ENCODE measurements at regions not wholly inside any gene's neighbourhood (a gene's known extent, or its start where the extent isn't known, plus 50 kb on each side); places are given as distances from the start of the nearest gene placed in this dataset.

GRCh38 chr6:14209000-14209399 is 91.4 kb downstream of the CD83 start:
- ATAC-seq (no peak), DNase-seq (no peak)
- Mint-ChIP-seq H3K27me3 (no peaks in the 10 kb centered on the region), H3K4me1 (peaks cover 11% of the 10 kb centered on the region), H3K9me3 (ENCODE audit: low read depth) (no peaks in the 10 kb centered on the region), H3K4me3 (no peak overlapping the region), H3K36me3 (no peaks in the 10 kb centered on the region), H3K27ac (no peak overlapping the region)
- CTCF ChIA-PET = no interaction called here

GRCh38 chr6:14210077-14210476 is 92.5 kb downstream of the CD83 start:
- H3K36me3 Mint-ChIP-seq = no peaks in the 10 kb centered on the region
- H3K4me1 Mint-ChIP-seq = peaks cover 11% of the 10 kb centered on the region
- ATAC-seq = no peak
- CTCF ChIA-PET = interaction anchor here (0.7 to 1.0 kb wide), 4 partner anchors 20 to 113 kb away, joined by 3 to 5 read pairs (median 3); no protein-coding TSS in a partner anchor
- no peak for DNase-seq
- no peaks in the 10 kb centered on the region for H3K9me3 Mint-ChIP-seq (ENCODE audit: low read depth)
- H3K27ac Mint-ChIP-seq = peak overlapping the region; percentile 59
- H3K4me3 Mint-ChIP-seq = peak overlapping the region; percentile 55
- H3K27me3 Mint-ChIP-seq = no peaks in the 10 kb centered on the region

GRCh38 chr6:14210663-14211561 is 93.3 kb downstream of the CD83 start:
- H3K27ac Mint-ChIP-seq = peak overlapping the region; percentile 75
- no peaks in the 10 kb centered on the region for H3K9me3 Mint-ChIP-seq (ENCODE audit: low read depth)
- CTCF ChIA-PET = interaction anchor here (0.7 to 1.3 kb wide), 16 partner anchors 11 to 1415 kb away, joined by 3 to 5 read pairs (median 3); no protein-coding TSS in a partner anchor
- H3K4me3 Mint-ChIP-seq = peak overlapping the region; percentile 82
- no peaks in the 10 kb centered on the region for H3K27me3 Mint-ChIP-seq
- peaks cover 11% of the 10 kb centered on the region for H3K4me1 Mint-ChIP-seq
- ATAC-seq = peak; percentile 94
- peak; percentile 92 for DNase-seq
- no peaks in the 10 kb centered on the region for H3K36me3 Mint-ChIP-seq

GRCh38 chr6:14211562-14211942 is 94.0 kb downstream of the CD83 start:
- Mint-ChIP-seq H3K4me1 (peaks cover 11% of the 10 kb centered on the region), H3K27me3 (no peaks in the 10 kb centered on the region), H3K9me3 (ENCODE audit: low read depth) (no peaks in the 10 kb centered on the region), H3K4me3 (peak overlapping the region; percentile 82), H3K27ac (peak overlapping the region; percentile 75), H3K36me3 (no peaks in the 10 kb centered on the region)
- CTCF ChIA-PET = interaction anchor here (0.7 to 1.3 kb wide), 13 partner anchors 10 to 1480 kb away, joined by 3 to 5 read pairs (median 3); no protein-coding TSS in a partner anchor
- peak; percentile 8 for ATAC-seq
- no peak for DNase-seq

GRCh38 chr6:14212020-14212419 is 94.4 kb downstream of the CD83 start:
- H3K27ac Mint-ChIP-seq = no peak overlapping the region
- CTCF ChIA-PET = interaction anchor here (0.7 to 1.3 kb wide), 11 partner anchors 9 to 1479 kb away, joined by 3 to 5 read pairs (median 3); no protein-coding TSS in a partner anchor
- peak overlapping the region; percentile 82 for H3K4me3 Mint-ChIP-seq
- H3K9me3 Mint-ChIP-seq (ENCODE audit: low read depth) = no peaks in the 10 kb centered on the region
- peaks cover 11% of the 10 kb centered on the region for H3K4me1 Mint-ChIP-seq
- DNase-seq (no peak), ATAC-seq (no peak)
- H3K36me3 Mint-ChIP-seq = no peaks in the 10 kb centered on the region
- no peaks in the 10 kb centered on the region for H3K27me3 Mint-ChIP-seq

GRCh38 chr6:14212632-14213031 is 95.1 kb downstream of the CD83 start:
- Mint-ChIP-seq H3K4me3 (no peak overlapping the region), H3K27me3 (no peaks in the 10 kb centered on the region)
- CTCF ChIA-PET = interaction anchor here (1.1 kb wide), 1 partner anchor 1479 kb away, joined by 3 read pairs; no protein-coding TSS in a partner anchor

GRCh38 chr6:14216946-14217684 is 99.5 kb downstream of the CD83 start:
- CTCF ChIA-PET = interaction anchor here (0.6 kb wide), 1 partner anchor 468 kb away, joined by 3 read pairs; no protein-coding TSS in a partner anchor
- Mint-ChIP-seq H3K9me3 (ENCODE audit: low read depth) (no peaks in the 10 kb centered on the region), H3K4me1 (peaks cover 5% of the 10 kb centered on the region), H3K27ac (no peak overlapping the region), H3K4me3 (no peak overlapping the region), H3K27me3 (no peaks in the 10 kb centered on the region), H3K36me3 (no peaks in the 10 kb centered on the region)
- no peak for ATAC-seq
- no peak for DNase-seq

More at GRCh38 chr6:14212632-14213031, 95.1 kb downstream of the CD83 start:
- no peak for ATAC-seq
- DNase-seq = no peak
- no peaks in the 10 kb centered on the region for H3K9me3 Mint-ChIP-seq (ENCODE audit: low read depth)
- no peaks in the 10 kb centered on the region for H3K36me3 Mint-ChIP-seq
- peaks cover 11% of the 10 kb centered on the region for H3K4me1 Mint-ChIP-seq
- H3K27ac Mint-ChIP-seq = no peak overlapping the region

GRCh38 chr6:14217728-14218518 is 100.4 kb downstream of the CD83 start:
- no peaks in the 10 kb centered on the region for H3K27me3 Mint-ChIP-seq
- H3K36me3 Mint-ChIP-seq = no peaks in the 10 kb centered on the region
- no peak overlapping the region for H3K4me3 Mint-ChIP-seq
- no peak for DNase-seq
- H3K27ac Mint-ChIP-seq = no peak overlapping the region
- peaks cover 4% of the 10 kb centered on the region for H3K4me1 Mint-ChIP-seq
- no peaks in the 10 kb centered on the region for H3K9me3 Mint-ChIP-seq (ENCODE audit: low read depth)
- ATAC-seq = no peak
- CTCF ChIA-PET = no interaction called here

GRCh38 chr6:14218519-14218800 is 100.9 kb downstream of the CD83 start:
- Mint-ChIP-seq H3K36me3 (no peaks in the 10 kb centered on the region), H3K4me3 (no peak overlapping the region), H3K4me1 (peaks cover 4% of the 10 kb centered on the region), H3K27me3 (no peaks in the 10 kb centered on the region), H3K27ac (no peak overlapping the region), H3K9me3 (ENCODE audit: low read depth) (no peaks in the 10 kb centered on the region)
- CTCF ChIA-PET = no interaction called here
- no peak for DNase-seq
- no peak for ATAC-seq

GRCh38 chr6:14221564-14222279 is 104.2 kb downstream of the CD83 start:
- CTCF ChIA-PET = interaction anchor here (1.2 kb wide), 1 partner anchor 10 kb away, joined by 3 read pairs; no protein-coding TSS in a partner anchor
- ATAC-seq (no peak), DNase-seq (no peak)
- H3K4me1 Mint-ChIP-seq = peaks cover 4% of the 10 kb centered on the region
- H3K27ac Mint-ChIP-seq = no peak overlapping the region
- H3K36me3 Mint-ChIP-seq = peaks cover 2% of the 10 kb centered on the region
- no peaks in the 10 kb centered on the region for H3K9me3 Mint-ChIP-seq (ENCODE audit: low read depth)
- H3K27me3 Mint-ChIP-seq = no peaks in the 10 kb centered on the region
- no peak overlapping the region for H3K4me3 Mint-ChIP-seq

GRCh38 chr6:14222956-14223355 is 105.4 kb downstream of the CD83 start:
- no peak for DNase-seq
- peaks cover 4% of the 10 kb centered on the region for H3K9me3 Mint-ChIP-seq (ENCODE audit: low read depth)
- CTCF ChIA-PET = no interaction called here
- H3K4me3 Mint-ChIP-seq = no peak overlapping the region
- no peak overlapping the region for H3K27ac Mint-ChIP-seq
- peaks cover 3% of the 10 kb centered on the region for H3K4me1 Mint-ChIP-seq
- H3K36me3 Mint-ChIP-seq = peaks cover 4% of the 10 kb centered on the region
- H3K27me3 Mint-ChIP-seq = no peaks in the 10 kb centered on the region
- no peak for ATAC-seq

GRCh38 chr6:14224359-14225103 is 107.0 kb downstream of the CD83 start:
- CTCF ChIA-PET = no interaction called here
- no peak for ATAC-seq
- H3K4me1 Mint-ChIP-seq = no peaks in the 10 kb centered on the region
- no peaks in the 10 kb centered on the region for H3K27me3 Mint-ChIP-seq
- H3K4me3 Mint-ChIP-seq = no peak overlapping the region
- H3K9me3 Mint-ChIP-seq (ENCODE audit: low read depth) = peaks cover 4% of the 10 kb centered on the region
- H3K36me3 Mint-ChIP-seq = peaks cover 4% of the 10 kb centered on the region
- no peak for DNase-seq
- no peak overlapping the region for H3K27ac Mint-ChIP-seq
